ENCODE measurements at regions not wholly inside any gene's neighbourhood (a gene's known extent, or its start where the extent isn't known, plus 50 kb on each side); places are given as distances from the start of the nearest gene placed in this dataset.
"Not testable (repeated sequence)": the region's sequence is repeated elsewhere in the genome, so short reads cannot be mapped to it uniquely, and the experiment has no call there.

DNA sequence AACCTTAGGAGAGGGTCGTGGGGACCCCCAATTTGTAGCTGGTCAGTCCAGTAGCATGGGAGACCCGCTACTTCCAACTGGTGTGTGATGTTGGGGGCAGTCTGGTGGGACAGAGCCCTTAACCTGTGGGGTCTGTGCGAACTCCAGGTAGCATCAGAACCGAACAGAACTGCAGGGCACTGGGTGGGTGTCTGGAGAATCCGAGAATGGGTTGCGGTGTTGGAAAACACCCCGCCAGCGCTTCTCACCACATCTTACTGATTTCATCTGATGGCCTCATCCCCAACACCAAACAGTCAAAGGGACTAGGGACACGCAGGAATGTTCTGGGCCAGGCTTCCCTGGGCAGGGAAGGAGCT is 89.3 kb downstream of the KCNJ18 start:
- TF ChIP-seq, protein P1, sequence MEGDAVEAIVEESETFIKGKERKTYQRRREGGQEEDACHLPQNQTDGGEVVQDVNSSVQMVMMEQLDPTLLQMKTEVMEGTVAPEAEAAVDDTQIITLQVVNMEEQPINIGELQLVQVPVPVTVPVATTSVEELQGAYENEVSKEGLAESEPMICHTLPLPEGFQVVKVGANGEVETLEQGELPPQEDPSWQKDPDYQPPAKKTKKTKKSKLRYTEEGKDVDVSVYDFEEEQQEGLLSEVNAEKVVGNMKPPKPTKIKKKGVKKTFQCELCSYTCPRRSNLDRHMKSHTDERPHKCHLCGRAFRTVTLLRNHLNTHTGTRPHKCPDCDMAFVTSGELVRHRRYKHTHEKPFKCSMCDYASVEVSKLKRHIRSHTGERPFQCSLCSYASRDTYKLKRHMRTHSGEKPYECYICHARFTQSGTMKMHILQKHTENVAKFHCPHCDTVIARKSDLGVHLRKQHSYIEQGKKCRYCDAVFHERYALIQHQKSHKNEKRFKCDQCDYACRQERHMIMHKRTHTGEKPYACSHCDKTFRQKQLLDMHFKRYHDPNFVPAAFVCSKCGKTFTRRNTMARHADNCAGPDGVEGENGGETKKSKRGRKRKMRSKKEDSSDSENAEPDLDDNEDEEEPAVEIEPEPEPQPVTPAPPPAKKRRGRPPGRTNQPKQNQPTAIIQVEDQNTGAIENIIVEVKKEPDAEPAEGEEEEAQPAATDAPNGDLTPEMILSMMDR (IDR thresholded peaks at IDR 0.05; ENCODE audit: low read depth, low read length, missing input control) = not testable (repeated sequence)
- not testable (repeated sequence) for TF ChIP-seq NR2F2 (IDR thresholded peaks at IDR 0.05); GABPA (IDR thresholded peaks at IDR 0.05 in 1 of 2, conservative IDR thresholded peaks at IDR 0.05 in 1 of 2); SP1 (IDR thresholded peaks at IDR 0.05)
- TF ChIP-seq, protein P2, sequence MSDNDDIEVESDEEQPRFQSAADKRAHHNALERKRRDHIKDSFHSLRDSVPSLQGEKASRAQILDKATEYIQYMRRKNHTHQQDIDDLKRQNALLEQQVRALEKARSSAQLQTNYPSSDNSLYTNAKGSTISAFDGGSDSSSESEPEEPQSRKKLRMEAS (IDR thresholded peaks at IDR 0.05) = not testable (repeated sequence)
- TF ChIP-seq, protein P3, sequence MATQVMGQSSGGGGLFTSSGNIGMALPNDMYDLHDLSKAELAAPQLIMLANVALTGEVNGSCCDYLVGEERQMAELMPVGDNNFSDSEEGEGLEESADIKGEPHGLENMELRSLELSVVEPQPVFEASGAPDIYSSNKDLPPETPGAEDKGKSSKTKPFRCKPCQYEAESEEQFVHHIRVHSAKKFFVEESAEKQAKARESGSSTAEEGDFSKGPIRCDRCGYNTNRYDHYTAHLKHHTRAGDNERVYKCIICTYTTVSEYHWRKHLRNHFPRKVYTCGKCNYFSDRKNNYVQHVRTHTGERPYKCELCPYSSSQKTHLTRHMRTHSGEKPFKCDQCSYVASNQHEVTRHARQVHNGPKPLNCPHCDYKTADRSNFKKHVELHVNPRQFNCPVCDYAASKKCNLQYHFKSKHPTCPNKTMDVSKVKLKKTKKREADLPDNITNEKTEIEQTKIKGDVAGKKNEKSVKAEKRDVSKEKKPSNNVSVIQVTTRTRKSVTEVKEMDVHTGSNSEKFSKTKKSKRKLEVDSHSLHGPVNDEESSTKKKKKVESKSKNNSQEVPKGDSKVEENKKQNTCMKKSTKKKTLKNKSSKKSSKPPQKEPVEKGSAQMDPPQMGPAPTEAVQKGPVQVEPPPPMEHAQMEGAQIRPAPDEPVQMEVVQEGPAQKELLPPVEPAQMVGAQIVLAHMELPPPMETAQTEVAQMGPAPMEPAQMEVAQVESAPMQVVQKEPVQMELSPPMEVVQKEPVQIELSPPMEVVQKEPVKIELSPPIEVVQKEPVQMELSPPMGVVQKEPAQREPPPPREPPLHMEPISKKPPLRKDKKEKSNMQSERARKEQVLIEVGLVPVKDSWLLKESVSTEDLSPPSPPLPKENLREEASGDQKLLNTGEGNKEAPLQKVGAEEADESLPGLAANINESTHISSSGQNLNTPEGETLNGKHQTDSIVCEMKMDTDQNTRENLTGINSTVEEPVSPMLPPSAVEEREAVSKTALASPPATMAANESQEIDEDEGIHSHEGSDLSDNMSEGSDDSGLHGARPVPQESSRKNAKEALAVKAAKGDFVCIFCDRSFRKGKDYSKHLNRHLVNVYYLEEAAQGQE (IDR thresholded peaks at IDR 0.05) = not testable (repeated sequence)

Measured in liver (tissue), 3 donors.